CD4-positive, alpha-beta T cell treated with Interleukin-2 at 100 ng/mL for 4 hours (primary cell): ENCODE measurements at regions not wholly inside any gene's neighbourhood (a gene's known extent, or its start where the extent isn't known, plus 50 kb on each side); places are given as distances from the start of the nearest gene placed in this dataset.

Experiments
- DNase-seq: peaks from one replicate; pipeline ENCODE4 v3.0.0-alpha.2; 2020; ENCODE audit warnings: low spot score

GRCh38 chr5:120236360-120236759, 227.7 kb upstream of the PRR16 start:
- DNase-seq = no peak

DNA sequence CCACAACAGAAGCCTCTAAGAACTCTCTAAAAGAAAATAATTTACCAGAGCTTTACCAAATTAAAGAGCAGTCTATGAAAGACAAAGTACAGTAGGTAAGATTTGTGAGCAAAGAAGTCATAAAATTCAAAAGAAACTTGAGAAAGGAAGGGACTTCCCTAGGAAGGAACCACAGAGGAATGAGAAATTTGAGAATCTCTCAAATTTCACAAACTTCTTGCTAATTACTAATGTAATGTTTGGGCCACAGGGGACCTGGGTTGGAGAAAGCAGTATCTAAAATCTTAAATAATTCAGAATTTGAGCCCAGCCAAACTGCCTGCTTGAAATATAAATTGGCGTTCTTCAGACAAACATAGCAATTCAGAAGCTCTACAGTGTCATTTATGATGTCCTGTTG, 225.0 kb upstream of the PRR16 start:
- no peak for DNase-seq

GRCh38 chr5:120240706-120241105, 223.4 kb upstream of the PRR16 start:
- no peak for DNase-seq

DNA sequence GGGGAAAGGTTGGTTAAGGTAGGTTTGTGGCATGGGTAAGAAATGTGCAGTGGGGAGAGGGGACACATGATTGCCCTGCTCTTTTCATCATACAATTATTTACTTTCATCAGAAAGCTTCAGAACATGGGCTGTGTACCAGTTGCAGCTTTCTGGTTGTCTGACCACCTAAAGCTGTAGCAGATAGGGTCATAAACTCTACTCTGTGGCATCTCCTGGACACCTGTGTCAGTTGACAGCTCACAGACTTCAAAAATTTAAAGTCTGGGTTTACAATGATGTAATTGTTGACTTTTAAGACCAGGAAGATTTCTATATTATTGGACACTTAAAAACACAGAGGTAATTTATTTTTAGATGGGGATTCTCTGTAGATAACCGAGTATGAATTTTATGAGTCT, 222.7 kb upstream of the PRR16 start:
- DNase-seq = no peak

DNA sequence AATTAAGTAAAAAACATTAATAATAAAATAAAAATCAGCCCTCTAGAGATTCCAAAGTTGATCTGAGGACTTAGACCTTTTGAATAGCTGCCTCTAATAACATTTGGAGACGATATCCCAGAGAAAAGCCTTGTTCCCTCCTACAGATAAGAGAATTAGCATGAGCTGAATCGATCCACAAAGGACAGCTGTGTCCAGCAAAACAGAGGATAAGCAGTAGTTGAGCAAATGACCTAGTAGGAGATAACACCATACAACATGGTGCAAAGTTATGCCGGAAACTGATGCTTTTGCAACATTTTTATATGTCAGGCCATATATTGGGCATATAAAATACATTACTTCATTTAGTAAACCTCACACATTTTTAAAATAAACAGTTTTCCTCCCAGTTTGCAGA, 212.2 kb upstream of the PRR16 start:
- no peak for DNase-seq

- DNase-seq = no peak
Observed at GRCh38 chr5:120252839-120253238, 211.3 kb upstream of the PRR16 start.

- no peak for DNase-seq
Observed at GRCh38 chr5:120254385-120254784, 209.7 kb upstream of the PRR16 start.

GRCh38 chr5:120255214-120255613, 208.9 kb upstream of the PRR16 start:
- no peak for DNase-seq

DNA sequence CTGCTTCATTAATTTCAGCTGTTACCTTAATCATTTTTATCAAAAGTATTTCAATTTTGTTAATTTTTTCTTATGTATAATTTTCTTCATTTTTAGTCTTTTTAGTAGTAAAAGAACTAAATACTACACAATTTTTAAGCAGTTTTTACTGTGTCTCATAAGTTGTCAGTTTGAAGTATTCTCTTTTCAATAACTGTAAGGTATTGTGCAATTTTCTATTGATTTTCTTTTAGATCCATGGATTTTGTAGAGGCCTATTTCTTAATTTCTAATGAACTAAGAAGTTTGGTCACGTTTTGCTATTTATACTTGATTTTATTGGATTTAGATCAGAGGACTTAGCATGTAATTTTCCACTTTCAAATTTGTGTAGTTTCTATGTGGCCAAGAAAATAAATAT, 207.7 kb upstream of the PRR16 start:
- DNase-seq = no peak

DNA sequence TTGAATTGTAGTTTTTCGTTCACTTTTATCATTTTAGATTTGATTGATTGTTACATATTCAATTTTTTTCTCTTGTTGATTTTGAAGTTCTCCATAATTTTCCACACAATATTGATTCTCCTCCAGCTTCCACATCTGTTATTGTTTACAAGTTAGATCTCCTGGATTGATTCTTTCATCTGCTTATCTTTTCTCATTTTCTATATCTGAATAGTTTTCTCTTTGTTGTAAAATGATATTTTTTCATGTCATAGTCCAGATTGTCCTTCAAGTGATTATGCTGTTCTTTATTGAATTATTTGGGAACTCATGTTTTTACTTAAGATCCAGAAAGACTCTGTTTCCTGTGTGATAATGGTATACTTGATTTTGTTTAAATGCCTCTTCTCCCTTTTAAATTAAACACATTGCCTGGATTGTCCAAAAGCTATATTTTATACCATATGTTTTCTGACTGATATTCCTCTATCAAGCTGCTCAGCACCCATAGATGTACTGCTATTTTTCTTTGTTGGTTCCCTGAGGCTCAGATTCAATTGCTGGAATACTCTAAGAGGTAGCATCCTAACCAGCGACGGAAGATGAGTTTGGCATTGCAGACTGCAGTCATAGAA, 206.6 kb upstream of the PRR16 start:
- no peak for DNase-seq

- no peak for DNase-seq
Observed at GRCh38 chr5:120258123-120258522, 206.0 kb upstream of the PRR16 start.

DNA sequence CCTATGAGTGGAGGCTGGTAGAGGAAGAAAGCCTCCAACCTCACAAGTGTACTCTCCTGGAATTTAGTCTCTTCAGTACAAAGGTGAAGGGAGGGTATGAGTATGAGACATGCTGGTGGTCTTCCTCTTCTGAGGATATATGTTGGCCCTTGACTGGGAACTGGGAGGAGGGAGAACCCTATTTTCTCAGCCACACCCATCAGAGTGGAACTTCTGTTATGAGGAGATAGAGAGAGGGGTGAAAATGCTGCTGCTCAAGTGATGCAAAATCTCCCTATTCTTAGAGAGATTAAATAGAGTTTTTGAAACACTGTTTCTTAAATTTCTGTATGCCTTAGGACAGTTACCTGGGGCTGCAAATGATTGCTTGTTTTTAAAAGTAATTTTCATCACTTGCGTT, 203.4 kb upstream of the PRR16 start:
- DNase-seq = no peak

GRCh38 chr5:120270498-120270897, 193.6 kb upstream of the PRR16 start:
- no peak for DNase-seq

GRCh38 chr5:120293796-120294195, 170.3 kb upstream of the PRR16 start:
- DNase-seq = no peak

DNA sequence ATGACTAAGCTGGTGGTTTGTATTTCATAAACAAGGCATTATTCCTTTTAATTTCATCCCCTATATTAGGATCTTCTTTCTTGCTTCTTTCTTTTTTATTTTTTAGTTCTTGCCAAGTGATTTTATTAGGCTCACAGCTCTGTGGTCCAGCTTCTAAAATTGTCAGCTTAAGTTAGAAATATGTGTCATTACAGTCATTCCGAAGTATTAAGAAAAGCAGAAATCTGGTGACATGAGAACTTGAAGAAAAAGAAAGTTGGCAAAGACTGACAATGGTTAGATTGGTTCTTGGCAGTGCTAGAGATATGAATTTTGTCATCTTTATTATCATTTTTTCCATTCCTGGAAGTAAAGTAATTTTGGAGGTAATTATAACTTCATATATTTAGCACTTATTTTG, 166.5 kb upstream of the PRR16 start:
- DNase-seq = no peak

DNA sequence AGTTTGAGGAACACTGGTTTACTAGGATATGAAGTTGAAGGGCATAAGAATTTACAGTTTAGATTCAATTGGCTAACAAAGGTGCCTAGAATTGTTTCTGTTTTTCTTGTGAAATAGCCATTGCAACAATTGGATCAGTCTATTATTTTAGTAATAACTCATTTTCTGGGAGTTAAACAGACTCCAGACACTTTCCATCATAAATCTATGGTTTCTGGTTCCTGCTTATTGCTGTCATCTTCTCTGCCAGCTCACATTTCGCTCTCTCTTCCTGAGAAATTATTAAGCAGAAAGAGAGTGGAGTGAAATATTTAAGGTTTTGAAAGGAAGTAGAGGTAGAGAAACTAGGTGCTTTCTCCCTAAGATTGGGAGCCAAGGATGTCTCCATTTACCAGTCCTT, 165.1 kb upstream of the PRR16 start:
- DNase-seq = no peak

- no peak for DNase-seq
Observed at GRCh38 chr5:120304663-120305062, 159.4 kb upstream of the PRR16 start.

- no peak for DNase-seq
Observed at GRCh38 chr5:120306303-120306702, 157.8 kb upstream of the PRR16 start.

GRCh38 chr5:120314191-120314590, 149.9 kb upstream of the PRR16 start:
- no peak for DNase-seq

DNA sequence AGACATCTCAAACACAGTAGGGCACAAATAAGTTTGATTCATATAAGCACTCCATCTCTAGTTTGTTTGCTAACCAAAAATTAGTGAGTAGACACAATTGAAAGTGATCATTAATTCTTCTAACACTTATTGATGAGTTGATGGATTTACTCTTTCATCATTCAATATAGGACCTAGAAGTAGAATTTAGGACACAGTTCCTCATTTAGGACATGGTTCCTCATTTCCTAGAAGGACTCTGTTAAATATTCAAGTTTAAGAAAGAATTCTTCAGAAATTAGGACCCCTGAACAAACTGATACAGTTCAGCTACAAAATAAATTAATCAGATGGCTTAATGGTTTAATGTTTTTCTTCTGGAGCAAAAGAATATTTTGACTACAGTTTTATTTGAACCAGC, 143.5 kb upstream of the PRR16 start:
- DNase-seq = no peak

- DNase-seq = no peak
Observed at GRCh38 chr5:120326651-120327050, 137.4 kb upstream of the PRR16 start.

DNA sequence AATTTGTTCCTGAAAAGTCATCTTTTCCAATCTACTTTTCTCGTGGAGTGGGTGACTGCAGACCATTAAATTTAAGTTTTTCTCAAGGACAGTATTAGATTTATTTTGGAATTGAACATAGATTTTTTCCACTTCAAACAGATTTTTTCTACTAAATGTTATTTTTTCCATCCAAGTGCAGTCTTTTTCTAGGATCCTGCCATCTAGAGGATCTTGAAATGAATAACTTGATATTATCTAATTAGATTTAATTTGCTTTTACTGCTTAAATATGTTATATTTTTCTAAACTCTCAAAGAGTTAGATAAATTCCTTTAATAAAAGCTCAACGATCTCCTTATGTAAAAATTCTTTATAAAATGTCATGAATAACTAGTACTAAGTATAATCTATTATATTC, 136.9 kb upstream of the PRR16 start:
- no peak for DNase-seq

DNA sequence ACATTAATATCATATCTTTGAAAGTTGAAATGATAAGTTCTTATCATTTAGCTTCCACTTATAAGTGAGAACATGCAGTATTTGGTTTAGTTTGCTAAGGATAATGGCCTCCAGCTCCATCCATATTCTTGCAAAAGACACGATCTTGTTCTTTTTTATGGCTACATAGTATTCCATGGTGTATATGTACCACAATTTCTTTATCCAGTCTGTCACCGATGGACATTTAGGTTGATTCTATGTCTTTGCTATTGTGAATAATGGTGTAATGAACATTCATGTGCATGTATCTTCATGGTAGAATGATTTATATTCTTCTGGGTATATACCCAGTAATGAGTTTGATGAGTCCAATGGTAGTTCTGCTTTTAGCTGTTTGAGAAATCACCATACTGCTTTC, 135.0 kb upstream of the PRR16 start:
- no peak for DNase-seq

GRCh38 chr5:120330558-120330957, 133.5 kb upstream of the PRR16 start:
- DNase-seq = no peak

- DNase-seq = no peak
Observed at GRCh38 chr5:120344181-120344580, 119.9 kb upstream of the PRR16 start.
